HG02623 (cell line): ENCODE measurements at regions not wholly inside any gene's neighbourhood (a gene's known extent, or its start where the extent isn't known, plus 50 kb on each side); places are given as distances from the start of the nearest gene placed in this dataset.

Experiments
- ATAC-seq: cut with Tn5 transposase; IDR thresholded peaks from one replicate; pipeline ENCODE4 v1.9.1; 2021; ENCODE audit warnings: moderate library complexity; ENCODE audit not compliant: unreplicated experiment

DNA sequence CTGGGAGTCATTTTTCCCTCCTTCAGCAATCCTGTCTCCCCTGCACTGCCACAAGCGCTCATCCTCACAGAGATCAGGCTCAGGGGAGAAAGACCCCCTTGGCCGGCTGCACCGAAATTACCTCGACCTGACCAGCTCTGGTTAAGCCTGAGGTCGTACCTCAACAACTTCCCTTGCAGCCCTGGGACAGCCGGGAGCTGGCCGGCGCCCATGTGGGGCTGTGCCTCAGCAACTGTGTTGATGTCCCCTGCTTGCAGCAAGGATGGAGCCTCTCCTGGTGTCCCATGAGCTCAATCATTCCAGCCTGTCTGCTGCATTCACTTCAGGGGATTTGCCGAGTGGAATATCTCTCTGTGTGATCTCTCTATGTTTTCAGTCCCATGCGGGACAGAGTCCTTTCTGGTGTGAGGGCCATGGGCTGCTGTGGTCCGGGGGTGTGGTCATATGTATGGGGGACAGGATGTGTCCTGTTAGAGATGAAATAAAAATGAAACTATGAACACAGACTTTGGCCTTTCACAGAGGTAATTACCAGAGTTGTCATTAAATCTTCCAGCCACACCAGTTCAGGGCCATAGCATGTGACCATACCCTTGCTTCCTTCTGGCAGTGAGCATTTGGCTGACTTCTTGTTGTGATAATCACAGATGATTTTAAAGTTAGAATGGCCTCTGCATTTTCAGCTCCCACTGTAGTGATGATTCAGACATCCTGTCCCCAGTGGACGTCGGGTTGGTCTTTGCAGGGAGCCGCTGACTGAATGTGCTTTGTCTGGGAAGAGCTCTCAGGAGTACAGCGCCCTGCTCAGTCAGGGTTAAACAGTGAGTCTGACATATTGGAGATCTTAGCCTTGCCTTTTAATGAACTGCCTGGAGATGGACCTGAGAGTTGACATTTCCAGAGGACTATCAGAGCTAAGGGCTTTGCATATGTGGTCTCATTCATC lies 405.9 kb downstream of the AACS start:
- ATAC-seq, result no peak

DNA sequence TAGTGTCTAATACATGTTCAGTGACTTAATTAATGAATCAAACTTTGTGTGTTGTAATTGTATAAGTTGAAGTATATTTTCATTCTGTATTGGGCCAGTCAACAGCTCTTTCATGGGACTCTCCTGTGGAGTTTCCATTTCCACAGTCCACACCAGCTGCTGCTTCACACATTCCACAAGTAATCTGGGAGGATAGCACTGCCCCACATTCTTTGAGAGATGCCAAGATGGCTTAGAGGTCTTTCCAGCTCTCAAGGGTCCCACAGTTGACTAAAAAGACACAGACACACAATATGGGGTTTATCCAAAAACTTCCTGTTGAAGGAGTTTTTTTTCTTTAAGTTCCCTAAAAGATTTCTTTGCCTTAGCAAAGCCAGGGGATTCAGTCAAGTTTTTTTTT lies 408.3 kb downstream of the AACS start:
- no peak for ATAC-seq

DNA sequence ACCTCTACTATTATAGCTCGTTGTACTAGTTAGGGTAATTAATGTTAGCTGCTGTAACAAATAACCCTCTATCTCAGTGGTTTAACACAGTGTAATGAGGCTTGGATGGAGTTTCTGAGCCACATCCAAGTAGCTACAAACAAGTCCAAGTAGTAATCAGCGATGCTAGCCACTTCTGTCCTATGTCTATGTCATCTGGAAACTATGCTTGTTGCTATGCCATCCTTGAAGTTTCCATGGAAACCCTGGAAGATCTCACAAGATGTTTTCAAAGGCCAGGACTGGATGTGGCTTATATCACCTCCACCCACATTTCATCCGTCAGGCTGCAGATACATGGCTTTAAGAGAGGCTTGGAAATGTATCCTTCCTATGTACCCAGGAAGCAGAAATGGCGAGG lies 422.1 kb downstream of the AACS start:
- no peak for ATAC-seq

GRCh38 chr12:125491553-125491952 lies 426.3 kb downstream of the AACS start:
- no peak for ATAC-seq

- no peak for ATAC-seq
Measured at GRCh38 chr12:125492354-125493270, 427.4 kb downstream of the AACS start.

DNA sequence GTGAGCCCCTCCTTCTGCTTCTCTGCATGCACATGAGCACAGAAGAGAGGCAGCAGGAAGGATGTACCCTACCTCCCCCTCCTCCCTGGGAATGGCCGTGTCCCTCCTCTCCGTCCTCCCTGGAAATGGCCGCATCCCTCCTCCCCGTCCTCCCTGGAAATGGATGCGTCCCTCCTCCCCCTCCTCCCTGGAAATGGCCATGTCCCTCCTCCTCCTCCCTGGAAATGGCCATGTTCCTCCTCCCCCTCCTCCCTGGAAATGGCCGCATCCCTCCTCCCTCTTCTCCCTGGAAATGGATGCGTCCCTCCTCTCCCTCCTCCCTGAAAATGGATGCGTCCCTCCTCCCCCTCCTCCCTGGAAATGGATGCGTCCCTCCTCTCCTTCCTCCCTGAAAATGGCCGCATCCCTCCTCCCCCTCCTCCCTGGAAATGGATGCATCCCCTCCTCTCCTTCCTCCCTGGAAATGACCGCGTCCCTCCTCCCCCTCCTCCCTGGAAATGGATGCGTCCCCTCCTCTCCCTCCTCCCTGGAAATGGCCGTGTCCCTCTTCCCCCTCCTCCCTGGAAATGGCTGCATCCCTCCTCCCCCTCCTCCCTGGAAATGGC lies 428.6 kb downstream of the AACS start:
- no peak for ATAC-seq

- ATAC-seq, result no peak
Measured at GRCh38 chr12:125503128-125503527, 437.9 kb downstream of the AACS start.

DNA sequence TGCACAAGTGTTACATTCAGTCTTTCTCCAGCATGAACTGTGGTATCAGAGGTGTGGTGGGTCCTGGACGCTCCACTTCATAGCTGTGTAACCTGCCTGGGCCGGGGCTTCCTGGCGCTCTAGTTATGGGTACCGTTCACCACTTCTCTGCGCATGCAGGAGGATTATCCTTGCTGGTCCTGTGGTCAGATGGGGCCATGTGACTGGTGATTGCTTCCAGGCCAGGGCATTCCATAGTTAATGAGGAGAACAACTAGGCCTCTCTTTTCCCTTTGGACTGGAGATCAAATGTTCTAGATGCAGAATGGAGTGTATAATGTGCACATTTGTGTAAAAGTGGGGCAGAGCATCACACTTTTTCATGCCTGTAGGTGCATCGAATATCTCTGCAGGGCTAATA lies 444.0 kb downstream of the AACS start:
- ATAC-seq, result no peak

GRCh38 chr12:125512541-125513298 lies 447.5 kb downstream of the AACS start:
- ATAC-seq, result no peak

DNA sequence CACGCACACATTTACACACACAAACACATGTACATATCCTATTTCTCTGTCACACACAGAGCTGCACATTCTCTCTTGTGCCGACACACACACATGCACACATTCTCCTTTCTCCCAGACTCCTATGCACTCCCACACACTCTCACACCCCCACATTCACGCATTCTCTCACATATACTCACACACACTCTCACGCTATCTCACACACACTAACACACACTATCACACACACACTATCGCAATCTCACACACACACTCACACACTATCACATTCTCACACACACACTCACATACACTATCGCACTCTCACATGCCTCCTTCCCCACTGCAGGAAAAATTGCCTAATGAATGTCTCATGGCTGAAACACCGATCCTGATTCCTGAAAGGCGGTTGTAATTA lies 450.7 kb downstream of the AACS start:
- ATAC-seq, result no peak

DNA sequence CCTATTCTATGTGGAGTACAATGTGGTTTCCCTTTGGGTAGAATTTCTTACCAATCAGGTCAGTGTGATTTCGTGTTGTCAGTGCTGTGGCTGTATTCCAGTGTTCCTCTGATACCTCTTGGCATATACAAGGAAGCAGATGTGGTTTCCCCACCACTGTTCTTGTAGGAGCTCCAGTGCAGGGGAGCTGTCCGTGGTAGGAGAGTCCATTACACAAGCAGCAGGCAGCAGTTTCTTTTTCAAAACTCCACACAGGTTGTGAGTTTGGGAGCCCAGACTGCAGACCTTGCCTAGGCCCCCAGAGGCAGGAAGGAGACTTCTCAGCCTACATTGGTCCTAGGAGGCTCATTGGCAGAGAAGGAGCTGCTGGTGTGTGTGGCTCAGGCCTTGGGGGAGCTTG lies 452.8 kb downstream of the AACS start:
- ATAC-seq, result no peak

DNA sequence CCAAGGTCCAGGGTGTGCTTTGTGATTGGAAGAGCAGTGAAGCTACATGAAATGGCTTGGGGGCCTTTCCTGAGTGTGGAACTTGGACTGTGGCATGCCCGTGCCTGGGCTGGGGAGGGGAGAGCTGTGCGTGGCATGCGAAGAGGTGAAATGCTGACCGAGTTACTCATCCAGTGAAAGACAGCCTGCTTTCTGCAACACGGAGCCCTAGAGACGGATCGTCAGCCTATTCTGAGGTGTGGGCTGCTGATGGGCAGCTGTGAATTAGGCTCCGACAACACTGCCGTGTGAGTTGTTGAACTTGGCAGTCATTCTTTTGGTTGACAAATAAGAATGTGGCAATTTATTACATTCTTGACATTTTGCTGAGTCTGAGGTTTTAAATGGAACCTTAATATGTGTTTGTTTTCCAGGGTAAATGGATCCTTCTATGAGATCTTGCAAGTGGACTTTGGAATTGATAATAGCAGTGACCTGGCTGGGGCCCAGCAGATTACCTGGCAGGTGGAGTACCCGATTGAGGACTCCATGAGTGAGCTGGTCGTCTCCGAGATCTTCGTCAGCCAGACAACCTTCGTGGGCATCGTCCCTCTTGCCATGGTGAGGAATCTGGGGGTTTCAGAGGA lies 453.9 kb downstream of the AACS start:
- no peak for ATAC-seq

GRCh38 chr12:125525879-125526278 lies 460.6 kb downstream of the AACS start:
- no peak for ATAC-seq

GRCh38 chr12:125528281-125528680 lies 463.0 kb downstream of the AACS start:
- ATAC-seq, result no peak

DNA sequence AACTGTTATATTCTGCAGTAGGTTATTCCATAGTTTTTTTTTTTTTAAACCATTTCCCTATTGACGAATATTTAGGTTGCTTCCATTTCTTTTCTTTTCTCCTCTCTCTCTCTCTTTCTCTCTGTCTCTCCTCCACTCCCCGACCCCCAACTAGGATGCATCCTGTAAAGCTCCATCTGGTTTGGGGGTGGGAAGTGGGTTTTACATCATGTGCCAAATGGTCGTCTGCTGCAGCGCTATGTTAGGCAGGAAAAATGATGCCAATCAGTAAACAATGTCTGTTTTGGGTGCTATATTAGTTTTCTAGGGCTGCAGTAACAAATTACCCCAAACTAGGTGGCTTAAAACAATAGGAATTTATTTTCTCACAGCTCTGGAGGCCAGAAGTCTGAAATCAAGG lies 465.0 kb downstream of the AACS start:
- no peak for ATAC-seq

- ATAC-seq, result no peak
Measured at GRCh38 chr12:125530876-125531275, 465.6 kb downstream of the AACS start.

DNA sequence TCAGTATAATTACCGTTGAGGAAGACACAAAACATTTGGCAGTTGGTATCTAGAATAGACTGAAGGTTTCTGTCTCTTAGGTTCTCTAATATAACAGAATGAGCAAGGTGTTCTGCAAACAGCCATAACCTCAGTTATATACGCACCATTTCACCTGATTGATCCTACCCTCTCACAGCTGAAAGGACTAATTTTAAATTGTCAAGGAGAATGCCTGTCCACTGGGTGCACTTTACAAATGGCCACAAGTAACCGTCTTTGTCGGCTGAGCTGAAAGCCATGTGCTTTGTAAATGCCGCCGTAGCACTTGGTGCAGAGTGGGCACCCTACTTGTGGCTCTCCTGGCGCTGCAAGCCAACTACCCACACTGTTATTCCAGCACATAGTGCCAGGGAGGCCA lies 466.3 kb downstream of the AACS start:
- ATAC-seq, result no peak

GRCh38 chr12:125533434-125534029 lies 468.3 kb downstream of the AACS start:
- ATAC-seq, result peak; percentile 64

DNA sequence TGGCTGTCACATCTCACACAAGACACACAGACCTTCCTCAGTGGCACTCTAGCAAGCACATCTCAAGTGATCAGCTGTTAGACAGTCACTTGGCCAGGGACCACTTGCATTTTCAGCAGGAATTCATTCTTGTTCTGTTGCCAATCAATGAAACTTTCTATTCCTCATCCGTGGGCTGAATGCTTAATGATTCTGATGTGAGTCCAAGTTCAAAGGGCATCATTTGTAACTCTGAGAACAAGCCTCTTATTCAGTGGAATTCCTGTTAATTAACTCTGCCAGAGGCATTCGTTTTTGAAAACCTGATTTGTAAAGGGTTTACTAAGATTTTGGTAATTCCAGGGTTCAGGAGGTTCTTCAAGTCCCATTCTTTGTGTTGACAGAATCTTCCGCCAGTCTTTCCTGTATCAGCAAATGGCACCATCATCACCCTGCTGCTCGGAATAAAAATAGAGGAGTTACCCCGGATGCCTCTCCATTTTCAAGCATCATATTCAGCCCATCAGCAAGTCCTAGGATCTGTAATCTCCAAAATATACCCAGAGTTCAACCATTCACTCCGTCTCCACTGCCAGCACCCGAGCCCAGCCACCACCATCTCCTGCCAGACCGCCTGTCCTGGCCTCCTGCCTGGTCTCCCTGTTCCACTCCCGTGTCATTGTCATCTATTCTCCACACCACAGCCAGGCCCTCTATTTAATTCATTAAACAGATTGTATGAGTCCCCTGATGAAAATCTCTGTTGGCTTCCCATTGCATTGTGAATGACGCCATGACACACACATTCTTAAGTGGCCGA lies 473.4 kb downstream of the AACS start:
- ATAC-seq, result no peak
